Activated CD4-positive, alpha-beta T cell treated with anti-CD3 and anti-CD28 coated beads, Interleukin-2, Interleukin-6, amounts not matched to agents 100 ng/mL and 50 ng/mL, durations not matched to agents 16 hours and 8 hours (primary cell): ENCODE measurements at regions not wholly inside any gene's neighbourhood (a gene's known extent, or its start where the extent isn't known, plus 50 kb on each side); places are given as distances from the start of the nearest gene placed in this dataset.
"Not testable (repeated sequence)": the region's sequence is repeated elsewhere in the genome, so short reads cannot be mapped to it uniquely, and the experiment has no call there.

ENCODE experiments used
- DNase-seq: peaks from one replicate; pipeline ENCODE4 v3.0.0-alpha.2; 2020

DNA sequence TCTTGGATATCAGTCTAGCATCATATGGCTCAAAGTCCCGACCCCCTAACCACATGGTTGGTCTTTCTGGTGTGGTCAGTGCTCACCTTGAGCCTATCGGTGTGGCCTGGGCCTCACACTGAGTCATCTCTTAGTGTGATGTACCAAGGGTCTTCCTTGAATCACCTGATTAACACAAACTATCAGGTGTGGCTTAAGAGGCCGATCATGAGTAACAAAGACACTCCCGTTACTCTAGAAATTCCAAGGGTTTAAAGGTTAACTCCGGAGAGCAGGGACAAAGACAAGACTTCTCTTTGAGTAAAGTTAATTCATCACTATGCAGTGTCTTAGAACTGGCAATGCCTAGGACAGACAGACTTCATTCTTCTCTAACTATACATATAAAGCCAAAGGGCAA lies 52.3 kb upstream of the ARMC3 start:
- DNase-seq: no peak

DNA sequence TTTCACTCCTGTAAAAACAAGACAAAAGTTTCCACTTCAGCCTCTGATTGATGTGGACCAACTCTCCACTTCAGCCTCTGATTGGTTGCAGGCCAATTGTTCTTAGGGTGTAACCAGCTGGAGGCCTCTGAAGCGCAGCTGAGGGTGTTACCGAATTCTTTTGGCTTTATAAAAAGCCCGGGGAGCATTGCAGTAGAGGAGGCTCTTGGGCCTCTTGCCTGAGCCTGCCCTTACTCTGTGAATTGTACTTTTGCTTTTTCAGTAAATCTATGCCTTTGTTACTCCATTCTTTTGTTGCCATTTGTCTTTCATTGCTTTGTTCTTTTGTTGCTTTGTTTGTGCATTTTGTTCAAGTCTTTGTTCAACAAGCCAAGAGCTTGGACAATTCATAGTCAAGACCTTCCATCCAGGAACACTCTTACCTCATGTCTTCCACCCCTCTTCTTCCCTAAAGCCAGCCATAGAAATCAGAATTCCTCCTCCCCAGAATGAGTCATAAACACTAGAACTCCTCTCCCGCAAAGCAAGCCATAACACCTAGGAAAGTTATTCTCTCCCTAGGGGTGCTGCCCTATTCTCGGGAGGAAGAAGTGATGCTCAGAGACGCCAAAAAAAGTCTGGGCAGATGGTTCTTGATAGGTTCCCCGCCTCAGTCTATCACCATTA lies 53.5 kb upstream of the ARMC3 start:
- no peak for DNase-seq

DNA sequence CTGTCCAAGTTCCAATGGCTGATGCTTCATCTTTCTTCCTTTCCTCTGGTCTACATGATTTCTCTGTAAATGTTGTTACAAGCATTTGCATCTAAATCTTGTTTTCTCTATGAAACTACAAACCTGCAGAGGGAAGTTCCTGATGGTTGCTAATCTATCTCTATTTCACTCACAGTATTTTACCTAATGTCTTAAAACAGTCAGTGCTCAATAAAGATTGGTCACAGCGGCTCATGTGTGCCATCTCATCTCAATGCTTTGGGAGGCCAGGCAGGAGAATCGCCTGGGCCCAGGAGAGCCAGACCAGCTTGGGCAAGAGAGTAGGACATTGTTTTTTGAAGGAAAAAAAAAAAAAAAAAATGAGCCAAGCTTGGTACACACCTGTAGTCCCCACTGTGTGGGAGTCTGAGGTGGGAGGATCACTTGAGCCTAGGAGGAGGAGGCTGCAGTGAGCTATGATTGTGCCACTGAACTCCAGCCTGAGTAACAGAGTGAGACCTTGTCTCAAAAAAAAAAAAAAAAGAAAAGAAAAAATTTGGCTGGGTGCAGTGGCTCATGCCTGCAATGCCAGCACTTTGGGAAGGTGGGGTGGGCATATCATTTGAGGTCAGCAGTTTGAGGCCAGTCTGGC lies 71.3 kb upstream of the ARMC3 start:
- no peak for DNase-seq

DNA sequence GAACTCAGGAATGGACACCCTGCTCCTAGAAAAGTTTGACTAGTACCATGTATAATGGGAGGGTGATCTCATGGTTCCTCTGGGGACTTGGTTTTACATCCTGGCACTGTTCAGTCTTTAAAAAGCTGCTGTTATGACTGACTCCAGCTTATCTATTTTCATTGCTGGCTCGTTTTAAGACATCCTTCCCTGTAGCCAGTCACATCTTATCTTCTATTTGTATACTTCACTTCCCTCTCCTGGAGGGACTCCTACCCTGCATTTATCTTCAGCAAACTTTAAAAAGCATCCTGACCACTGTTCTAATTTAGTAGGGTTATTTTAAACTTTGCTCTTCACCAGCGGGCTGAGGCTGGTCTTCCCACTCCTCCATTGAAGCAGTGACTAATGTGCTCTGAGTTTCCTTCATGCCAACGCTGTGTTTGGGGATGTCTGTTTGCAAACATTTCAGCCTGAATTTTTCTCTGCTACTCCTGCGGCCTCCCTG lies 72.9 kb upstream of the ARMC3 start:
- DNase-seq: no peak

DNA sequence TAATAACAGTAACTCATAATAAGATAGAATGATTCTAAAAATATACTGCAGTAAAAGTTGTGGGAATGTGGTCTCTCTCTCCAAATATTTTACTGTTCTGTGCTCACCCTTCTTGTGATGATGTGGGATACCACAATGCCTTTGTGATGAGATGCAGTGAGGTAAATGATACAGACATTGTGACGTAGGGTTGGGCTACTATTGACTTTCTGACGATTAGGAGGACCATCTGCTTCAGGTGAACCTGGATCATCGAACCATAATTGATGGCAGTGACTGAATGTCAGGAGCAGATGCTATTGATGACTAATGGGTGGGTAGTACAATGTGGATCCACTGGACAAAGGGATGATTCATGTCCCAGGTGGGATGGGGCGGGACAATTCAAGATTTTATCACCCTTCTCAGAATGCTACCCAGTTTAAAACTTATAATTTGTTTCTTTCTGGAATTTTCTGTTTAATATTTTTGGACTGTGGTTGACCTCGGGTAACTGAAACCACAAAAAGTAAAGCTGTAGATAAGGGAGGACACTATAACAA lies 73.9 kb upstream of the ARMC3 start:
- DNase-seq: no peak

DNA sequence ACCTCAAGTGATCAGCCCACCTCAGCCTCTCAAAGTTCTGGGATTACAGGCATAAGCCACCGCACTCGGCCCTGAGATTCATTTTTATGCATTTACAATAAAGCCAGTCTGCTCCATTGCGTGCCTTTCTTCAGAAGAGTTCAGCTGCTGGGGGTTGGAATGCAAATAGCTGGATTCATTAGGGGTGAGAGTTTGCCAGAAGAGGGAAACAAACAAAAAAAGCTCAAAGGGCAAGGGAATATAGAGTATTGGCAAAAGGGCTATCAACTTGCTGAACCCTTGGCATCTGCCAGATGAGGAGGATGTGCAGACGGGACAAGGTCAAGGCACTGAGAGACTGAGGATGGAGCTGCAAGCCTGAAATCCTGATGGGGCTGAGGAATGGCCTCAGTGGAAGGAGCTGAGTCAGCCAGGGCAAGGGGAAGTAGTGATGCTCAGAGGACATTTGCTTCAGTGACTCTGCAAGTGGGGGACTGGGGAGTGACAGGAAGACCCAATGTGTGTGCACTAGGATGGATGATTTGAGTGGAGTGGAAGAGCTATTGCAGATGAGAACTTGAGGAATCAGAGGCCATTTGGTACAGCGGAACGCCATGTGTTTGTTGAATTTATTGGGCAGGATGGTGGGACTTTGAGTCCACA lies 75.0 kb upstream of the ARMC3 start:
- DNase-seq: no peak

DNA sequence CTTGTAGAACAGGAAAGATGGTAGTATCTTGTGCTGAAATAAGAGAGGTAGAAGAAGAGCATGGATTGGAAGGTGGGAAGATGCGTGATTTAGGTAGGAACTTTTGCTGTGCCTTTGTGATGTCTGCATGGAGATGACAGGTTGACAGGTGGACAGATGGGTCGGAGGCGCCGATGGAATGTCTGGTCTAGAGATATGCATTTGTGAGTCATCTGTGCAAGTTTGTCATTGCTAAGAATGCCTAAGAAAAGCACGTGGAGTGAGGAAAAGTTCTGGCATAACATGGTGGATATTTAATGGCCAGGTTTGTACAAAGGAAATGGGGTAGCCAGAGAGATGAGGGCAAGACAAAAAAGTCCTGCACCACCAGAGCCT lies 76.0 kb upstream of the ARMC3 start:
- DNase-seq: no peak

DNA sequence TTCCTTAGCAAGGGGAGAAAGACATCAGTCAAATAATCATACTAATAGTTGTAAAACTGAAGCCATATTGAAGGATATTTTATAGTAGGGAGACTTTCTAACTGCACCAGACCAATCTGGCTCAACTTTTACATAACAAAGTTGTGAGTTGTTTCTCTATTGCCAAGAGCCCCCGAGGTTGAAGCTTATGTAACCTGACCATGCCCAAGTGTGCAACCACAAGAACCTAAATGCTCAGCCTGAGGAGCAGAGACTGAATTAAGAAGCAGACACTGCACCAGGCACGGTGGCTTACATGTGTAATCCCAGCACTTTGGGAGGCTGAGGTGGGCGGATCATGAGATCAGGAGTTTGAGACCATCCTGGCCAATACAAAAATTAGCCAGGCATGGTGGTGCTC lies 77.3 kb upstream of the ARMC3 start:
- DNase-seq: no peak

DNA sequence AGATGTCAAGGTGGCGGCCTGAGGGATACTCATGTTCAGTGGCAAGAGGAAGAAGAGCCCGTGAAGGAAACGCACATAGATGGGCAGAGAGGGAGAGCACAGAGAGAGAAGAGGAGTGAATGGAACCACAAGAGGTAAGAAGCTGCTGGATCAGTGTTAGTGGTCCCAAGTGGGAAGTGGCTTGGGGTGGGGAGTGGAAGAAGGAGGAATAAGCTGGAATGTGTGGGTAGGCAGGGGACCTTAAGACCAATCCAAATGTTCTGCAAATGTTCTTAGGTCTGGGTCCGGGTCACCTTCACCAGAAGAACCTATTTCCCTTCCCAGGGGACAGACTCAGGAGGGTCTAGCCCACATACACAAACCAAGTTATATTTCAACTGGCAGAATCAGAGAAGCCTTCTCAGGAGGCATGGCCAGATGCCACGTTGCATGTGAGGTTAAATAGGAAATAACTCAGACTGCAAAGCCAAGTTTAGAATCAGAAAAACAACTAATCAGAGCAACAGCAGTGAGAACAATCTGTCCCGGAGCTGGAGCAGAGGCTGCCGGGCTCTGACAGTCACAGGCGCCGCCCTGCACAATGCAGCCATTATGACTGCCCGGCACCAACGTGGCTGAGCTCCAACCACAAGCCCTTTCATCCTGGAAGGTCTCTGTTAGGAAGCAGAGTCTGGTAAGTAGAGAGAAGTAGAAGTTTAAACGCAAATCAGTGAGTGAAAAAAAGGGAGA lies 78.6 kb upstream of the ARMC3 start:
- no peak for DNase-seq

DNA sequence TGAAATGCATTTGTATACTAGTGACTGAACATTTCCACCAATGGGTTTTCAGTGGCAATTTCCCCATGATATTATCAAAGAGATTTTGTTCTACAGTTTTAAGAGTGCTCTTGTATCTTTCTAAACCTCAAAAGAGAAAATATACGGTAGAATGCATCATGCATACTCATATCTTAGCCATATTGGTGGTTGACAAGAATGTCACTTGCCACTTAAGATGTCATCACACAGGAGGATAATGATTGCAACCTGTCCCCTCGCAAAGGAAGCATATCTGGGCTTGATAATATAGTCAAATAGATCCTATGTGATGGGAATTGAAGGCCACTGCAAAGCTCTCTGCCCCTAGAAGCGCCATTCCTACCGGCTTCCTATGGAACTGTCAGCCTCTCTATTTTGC lies 79.3 kb upstream of the ARMC3 start:
- DNase-seq: no peak

DNA sequence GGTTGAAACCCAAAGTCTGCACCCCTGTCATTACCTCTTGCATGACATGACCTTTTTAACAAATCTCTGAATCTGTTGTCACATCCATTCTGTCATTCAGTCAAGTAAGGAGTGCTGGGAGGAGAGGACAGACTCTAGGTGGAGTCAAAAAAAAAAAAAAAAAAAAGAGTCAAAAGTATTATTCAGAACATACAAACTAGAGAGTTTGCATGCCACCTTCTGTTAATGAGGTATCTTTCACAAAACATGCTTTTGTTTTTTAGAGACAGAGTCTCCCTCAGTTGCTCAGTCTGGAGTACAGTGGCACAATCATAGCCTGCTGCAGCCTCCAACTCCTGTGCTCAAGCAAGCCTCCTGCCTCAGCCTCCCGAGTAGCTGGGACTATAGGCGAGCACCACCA lies 81.6 kb upstream of the ARMC3 start:
- DNase-seq: no peak

DNA sequence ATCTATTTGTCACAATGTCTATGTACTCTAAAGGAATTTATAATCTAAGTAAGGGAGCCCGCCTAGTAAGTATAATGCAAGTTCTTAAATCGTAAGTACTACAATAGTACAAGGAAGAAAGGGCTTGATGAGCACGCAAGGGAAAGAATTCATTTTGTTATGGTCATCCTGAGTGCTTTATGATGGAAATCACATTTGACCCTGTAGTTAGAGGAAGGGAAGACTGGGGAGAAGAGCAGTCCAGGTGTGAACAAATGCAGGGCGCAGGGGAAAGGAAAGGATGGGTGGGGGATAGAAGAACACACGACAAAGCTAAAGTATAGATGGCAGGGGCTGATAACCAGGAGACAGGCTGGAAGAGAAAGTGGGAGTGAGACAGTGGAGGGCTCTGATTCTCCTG lies 88.2 kb upstream of the ARMC3 start:
- DNase-seq: no peak

DNA sequence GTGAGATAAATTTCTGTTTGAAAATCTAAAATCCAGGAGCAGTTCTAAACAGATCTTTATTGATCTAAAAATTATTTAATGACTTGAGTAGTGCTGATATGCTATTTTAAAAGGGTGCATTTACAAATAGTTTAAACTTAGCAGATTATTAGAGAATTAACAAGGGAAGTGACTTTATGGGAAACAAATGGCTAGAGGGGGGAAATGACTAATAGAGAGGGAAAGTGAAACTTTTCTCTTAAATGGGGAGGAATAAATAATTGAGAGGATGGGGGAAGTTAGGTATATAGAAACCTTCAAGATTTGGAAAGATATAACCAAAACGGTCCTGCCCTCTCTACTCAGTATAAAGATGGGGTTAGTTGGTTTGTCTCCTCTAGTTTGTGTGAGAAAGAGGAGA lies 90.1 kb upstream of the ARMC3 start:
- DNase-seq: no peak

DNA sequence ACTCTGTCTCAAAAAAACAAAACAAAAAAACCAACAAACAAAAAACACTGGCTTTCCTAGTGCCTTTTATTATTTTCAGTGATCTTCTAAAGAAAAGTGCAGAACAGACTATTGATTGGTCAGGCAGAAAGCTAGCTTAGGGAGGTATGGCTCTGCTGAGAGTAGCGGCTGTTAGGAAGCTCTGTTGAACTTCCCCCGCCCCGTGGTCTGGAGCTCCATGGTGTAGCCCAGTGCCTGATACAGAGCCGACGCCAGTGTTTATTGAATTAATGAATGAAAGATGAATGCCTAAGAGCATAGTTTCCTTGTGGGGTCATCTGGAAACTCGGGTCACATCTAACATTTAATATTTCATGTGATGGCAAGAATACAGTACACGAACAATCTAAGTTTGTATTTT lies 90.5 kb upstream of the ARMC3 start:
- no peak for DNase-seq

DNA sequence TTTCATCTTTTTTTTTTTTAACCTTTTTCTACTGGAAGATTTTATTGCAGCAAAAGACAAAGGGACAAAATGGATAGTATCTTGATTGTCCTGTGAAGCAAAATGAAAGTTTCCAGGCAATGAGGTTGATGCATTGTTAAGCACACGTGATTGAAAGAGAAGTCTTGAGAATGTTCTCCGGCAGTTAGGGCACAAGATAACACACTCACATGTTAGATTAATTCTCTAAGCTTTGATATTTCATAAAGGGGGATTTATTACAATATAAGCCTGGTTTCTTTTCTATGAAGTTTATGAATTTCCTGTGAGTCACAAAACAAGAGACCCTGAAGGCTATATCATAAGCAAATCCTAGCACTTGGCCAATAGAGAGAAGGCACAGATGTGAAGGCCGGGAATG lies 93.4 kb upstream of the ARMC3 start:
- no peak for DNase-seq

DNA sequence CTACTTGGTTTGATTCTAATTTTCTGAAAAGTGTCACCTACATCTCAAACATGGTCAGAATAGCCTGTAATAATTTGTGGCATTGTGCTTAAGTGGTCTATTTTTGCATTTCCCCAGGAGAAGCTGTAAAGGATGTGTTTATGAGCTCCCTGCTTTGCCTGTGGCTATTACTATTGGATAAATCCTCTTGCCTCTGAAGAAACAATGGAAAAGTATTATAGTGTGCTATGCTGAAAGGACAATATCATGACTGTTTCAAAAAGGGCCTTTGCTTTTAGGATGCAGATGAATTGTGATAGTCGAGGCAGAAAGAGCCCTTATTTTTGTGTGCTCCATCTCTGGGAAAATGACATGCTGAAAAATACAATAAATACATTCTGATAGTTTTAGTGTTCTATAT lies 94.1 kb upstream of the ARMC3 start:
- no peak for DNase-seq

DNA sequence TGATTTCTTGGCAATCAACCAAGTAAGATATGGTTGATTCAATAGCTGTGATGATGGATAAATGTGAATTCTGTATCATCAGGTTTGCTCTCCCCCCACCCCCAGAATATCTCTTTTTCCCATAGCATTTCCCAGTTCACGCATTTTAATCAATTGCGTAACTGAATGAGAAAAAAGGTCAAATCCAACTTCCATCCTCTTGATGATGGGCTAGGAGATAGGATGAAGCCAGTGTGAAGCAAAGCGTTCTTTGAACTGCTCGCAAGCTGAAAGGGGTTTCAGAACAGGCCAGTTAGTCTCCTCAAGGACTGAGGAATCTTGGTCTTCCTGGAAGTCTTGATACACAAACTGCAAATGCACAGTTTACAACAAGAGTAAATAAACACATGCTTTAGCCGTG lies 94.5 kb upstream of the ARMC3 start:
- DNase-seq: no peak

DNA sequence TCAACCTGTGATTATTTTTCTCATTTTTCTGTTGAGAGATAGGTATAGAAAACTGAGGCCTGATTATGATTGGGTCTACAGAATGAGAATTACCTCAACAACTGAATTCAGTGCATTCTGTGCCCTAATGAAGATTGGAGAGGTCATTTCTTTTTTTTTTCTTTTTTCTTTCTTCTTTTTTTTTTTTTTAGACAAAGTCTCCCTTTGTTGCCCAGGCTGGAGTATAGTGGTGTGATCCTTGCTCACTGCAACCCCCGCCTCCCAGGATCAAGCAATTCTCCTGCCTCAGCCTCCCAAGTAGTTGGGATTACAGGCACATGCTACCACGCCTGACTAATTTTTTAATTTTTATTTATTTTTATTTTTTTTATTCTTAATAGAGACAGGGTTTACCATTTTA lies 95.0 kb upstream of the ARMC3 start:
- DNase-seq: no peak

DNA sequence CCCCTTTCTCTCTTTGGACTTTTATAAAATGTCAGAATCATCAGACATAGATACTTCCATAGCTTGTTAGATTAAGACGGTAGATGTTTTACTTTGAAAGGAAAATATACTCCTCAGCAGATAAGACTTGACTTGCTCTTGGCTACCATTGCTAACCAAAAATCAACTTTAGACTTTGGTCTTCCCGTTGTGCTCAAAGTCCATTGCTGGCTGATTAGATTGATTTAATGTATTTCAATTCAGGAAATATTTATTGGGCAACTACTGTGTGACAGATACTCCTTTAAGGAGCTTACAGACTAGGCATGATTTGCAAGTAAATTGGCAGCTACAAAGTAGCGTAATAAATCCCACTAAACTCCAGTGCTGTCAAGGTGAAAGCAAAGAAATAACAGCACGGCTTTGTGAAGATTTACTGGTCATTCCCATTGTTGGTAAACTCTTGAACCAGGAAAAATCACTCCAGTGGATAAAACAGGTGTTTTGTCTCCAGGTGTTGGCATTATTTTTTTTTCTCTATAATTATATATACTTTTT lies 95.7 kb upstream of the ARMC3 start:
- DNase-seq: no peak

DNA sequence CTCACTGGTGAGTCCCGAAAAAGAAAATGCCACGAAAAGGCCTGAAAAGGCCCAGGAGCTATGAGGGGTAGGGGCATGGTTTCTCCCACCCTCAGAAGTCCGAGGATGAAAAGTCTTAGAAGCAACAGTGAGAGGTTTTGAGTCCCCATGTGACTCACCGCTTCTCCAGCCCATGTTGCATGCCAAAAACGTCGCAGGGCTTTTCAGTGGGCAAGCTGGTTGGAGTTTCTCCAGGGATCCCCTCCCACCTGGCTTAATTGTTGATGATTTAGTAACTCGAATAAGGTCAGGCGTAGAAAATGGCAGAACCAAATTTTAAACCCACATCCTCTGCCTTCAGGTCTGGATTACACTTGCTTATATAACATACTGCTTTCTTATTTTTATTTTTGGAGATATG lies 96.3 kb upstream of the ARMC3 start:
- DNase-seq: no peak

DNA sequence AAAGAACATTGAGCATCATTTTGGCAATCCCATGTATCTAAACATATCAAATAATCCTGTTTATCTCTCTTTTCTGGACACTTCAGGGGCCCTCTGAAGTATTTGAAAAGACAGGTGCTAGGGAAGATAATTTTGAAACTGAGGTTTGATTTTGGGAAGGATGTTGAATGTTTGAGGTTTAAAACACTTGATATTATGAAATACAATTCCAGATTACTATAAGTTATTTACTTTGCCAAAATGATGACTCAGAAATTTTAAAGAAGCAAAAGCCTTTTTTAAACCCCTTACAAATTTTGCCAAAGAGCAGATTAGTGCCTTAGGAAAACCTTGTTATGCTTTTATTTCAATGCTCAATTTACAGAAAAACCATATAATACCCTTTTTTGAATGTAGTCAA lies 99.1 kb upstream of the ARMC3 start:
- DNase-seq: not testable (repeated sequence)

DNA sequence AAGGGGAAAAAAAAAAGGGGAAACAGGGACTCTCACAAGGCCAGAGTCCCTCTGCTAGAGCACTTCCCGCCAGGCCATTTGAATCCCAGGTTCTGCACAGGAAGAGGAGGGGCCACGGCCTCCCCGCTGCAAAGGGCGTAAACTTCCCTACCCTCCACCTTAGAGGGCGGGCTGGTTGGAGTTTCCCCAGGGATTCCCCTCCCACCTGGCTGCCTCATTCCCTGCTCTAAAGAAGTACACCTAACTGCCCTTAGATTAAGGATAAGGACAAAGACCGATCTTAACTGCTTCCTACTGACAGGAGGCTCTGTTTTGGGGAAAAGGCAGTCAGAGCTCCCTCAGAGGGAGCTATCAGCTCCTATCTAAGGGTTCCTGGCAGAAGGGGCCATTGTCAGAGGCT lies 102.0 kb upstream of the ARMC3 start:
- DNase-seq: no peak

DNA sequence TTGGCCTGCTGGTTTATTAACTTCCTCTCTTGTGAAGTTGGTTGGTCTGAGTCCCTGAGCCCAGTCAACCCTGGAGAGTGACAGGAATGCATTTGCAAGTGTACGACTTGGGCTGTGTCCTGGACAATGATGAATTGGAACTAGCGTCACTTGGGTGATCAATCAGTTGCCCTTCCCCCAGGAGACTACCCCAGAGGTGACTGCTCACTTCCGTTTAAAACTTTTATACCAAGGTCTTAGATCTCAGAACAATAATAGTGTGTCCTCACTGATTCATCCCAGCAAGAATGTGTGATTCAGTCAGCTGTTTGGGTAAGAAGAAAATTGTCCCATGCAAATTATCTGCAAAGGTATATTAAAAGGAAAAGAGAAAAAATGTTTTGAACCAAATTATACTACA lies 102.9 kb upstream of the ARMC3 start:
- no peak for DNase-seq
